GM21381 (cell line): ENCODE measurements at regions not wholly inside any gene's neighbourhood (a gene's known extent, or its start where the extent isn't known, plus 50 kb on each side); places are given as distances from the start of the nearest gene placed in this dataset.
"Not testable (repeated sequence)": the region's sequence is repeated elsewhere in the genome, so short reads cannot be mapped to it uniquely, and the experiment has no call there.

ENCODE experiments used
- ATAC-seq: cut with Tn5 transposase; IDR thresholded peaks from one replicate; pipeline ENCODE4 v1.9.1; 2021; ENCODE audit warnings: mild to moderate bottlenecking, moderate library complexity; ENCODE audit not compliant: unreplicated experiment

- ATAC-seq = no peak
These were observed 1150.1 kb downstream of the STIM2 start for GRCh38 chr4:28010577-28011240.

GRCh38 chr4:28014469-28014868 is 1153.8 kb downstream of the STIM2 start:
- no peak for ATAC-seq

GRCh38 chr4:28015996-28016395 is 1155.4 kb downstream of the STIM2 start:
- ATAC-seq = no peak

GRCh38 chr4:28038253-28038652 is 1177.6 kb downstream of the STIM2 start:
- not testable (repeated sequence) for ATAC-seq

DNA sequence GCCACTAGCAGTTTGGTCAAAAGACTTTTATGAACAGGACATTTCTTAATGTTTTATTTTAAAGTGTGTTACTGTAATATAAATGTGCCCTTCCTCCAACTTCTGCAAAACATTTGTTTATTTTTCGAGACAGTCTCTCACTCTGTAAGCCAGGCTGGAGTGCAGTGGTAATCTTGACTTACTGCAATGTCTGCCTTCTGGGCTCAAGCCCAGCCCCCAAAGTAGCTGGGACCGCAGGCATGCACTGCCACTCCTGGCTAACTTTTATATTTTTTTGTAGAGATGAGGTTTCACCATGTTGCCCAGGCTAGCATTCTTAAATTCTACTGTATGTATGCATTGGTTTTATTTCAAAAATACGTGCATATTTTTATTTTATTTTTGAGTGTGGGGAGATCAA is 1201.9 kb downstream of the STIM2 start:
- ATAC-seq = no peak

DNA sequence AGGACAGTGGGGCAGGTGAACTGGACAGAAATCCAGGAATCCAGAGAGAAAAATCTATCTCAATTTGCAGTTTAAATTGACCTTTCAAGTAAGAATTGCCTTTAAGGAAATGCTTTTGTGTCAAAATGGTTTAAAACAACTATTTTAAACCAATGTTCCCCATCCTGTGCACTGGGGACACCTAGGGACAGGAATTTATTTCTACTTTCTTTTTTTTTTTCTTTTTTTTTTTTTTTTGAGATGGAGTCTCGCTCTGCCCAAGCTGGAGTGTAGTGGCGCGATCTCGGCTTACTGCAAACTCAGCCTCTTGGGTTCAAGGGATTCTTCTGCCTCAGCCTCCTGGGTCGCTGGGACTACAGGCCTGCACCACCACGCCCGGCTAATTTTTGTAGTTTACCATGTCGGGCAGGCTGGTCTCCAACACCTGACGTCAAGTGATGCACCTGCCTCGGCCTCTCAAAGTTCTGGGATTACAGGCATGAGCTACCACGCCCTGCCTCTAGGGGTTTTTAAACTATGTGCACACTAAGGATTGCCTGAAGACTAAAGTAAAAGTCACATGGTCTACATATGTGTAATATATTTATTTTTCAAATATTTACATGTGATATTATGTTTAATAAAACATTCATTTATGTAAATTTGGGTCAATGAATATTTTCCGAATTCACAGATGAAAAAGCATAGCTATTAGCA is 1213.4 kb downstream of the STIM2 start:
- ATAC-seq = no peak

DNA sequence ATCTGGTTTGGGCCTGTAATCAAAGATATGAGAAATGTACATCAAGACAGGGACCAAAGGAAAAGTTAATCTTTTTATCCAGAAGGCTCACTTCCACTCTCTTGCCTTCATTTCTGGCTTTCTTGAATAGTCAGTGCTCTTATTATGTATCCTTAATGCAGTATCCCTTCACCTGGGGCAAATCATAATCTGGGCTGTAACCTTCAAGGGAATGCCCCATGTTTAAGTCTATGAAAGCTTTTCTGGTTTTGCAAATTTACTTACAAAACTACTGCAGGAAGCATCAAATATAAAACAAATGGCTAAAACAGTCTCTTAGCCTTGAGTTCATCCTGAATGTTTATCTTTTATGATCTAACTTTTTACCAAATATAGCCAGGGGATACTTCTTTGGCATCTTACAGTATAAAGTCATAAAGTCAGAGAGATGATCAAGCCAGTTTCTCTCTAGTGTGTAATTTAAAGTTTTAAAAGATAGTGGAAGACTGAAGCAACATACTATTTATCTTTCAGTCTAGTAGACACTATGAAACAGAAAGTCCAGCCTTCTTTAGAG is 1214.8 kb downstream of the STIM2 start:
- ATAC-seq = no peak

DNA sequence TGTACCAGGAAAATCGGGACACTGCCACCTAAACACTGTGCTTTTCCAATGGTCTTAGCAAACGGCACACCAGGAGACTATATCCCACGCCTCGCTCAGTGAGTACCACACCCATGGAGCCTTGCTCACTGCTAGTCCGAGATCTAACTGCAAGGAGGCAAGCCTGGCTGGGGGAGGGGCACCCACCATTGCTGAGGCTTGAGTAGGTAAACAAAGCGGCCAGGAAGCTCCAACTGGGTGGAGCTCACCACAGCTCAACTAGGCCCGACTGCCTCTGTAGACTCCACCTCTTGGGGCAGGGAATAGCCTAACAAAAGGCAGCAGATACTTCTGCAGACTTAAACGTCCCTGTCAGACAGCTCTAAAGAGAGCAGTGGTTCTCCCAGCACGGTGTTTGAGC is 1216.6 kb downstream of the STIM2 start:
- ATAC-seq = not testable (repeated sequence)

DNA sequence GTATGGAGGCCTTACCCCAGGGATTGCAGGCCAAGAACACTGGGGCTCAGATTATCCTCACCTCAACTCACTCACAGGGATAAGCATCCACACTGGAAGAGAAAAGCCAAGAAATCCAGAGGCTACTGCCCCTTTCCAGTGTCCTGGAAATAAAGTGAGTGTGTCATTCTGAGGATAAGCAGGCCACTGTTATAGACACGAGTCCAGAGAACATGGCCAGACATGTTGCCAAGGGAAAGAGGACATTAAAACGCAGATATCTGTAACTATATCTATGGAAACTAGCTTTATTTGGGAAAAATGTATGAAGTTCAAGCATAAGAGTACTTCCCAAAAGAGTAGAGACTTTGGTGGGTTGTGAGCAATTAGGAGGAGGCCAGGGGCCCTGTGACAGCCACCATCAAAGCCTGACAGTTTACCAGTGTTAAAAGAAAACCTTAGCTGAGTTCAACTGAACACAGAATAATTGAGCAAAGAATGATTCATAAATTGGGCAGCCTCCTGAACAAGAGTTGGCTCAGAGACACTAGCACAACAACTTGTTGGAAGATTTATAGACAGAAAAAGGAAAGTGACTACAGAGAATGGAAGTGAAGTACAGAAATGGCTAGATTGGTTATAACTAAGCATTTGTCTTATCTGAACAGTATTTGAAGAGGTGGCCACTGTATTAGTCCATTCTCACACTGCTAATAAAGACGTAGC is 1222.2 kb downstream of the STIM2 start:
- ATAC-seq = no peak

- no peak for ATAC-seq
These were observed 1232.0 kb downstream of the STIM2 start for GRCh38 chr4:28092610-28093009.

DNA sequence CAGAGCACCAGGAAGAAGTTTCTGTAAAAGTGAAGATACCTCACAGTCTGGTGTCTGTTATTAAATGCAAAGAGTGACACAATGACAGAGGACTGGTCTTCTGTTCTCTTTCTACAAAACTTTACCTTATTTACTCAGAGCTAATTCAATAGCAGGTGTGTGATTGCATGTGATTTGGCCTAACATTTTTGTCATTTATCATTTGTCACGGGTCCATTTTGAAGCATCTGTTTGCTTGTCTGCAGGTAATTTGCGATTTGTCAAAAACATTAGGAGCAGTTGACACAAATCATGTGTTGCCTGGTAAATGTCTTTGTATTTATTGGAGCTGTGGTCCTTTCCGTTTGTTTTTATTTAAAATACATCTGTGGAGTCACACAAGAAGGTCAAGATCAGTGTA is 1232.4 kb downstream of the STIM2 start:
- no peak for ATAC-seq

DNA sequence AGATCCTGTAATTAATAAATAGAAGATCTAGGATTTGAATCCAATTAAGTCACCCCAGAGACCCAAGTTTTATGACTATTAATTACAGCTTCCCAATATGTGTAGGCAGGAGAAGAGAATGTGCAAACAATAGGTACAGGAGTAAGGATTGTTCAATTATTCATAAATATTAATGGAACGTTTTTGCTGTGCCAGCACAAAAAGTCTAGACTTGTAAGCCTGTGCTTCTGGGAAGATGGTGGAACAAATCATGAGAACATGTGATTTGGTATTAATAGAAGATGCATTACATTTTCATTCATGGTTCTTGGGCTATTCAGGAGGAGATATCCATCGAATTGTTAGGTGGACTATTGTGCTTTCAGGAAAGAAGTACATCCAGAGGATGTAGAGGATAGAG is 1240.9 kb downstream of the STIM2 start:
- ATAC-seq = no peak

GRCh38 chr4:28105271-28105859 is 1244.7 kb downstream of the STIM2 start:
- ATAC-seq = no peak

GRCh38 chr4:28106155-28106554 is 1245.5 kb downstream of the STIM2 start:
- no peak for ATAC-seq

DNA sequence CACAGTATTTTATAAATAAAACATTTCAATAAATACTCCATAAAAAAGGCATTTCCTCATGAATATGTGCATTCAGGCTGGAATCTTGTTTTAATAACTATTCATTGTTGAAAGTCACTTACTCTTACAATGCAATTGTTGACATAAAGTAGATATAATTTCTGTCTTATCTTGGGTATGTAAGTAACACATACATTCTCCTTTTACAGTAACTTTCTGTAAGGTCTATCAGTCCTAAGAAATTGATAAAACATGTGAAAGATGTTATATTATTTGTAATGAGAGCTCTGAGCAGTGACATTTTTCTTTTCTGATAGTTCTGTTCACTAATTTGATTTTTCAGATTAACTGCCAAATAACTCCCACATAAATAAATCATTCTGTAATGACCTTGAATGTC is 1249.2 kb downstream of the STIM2 start:
- no peak for ATAC-seq

DNA sequence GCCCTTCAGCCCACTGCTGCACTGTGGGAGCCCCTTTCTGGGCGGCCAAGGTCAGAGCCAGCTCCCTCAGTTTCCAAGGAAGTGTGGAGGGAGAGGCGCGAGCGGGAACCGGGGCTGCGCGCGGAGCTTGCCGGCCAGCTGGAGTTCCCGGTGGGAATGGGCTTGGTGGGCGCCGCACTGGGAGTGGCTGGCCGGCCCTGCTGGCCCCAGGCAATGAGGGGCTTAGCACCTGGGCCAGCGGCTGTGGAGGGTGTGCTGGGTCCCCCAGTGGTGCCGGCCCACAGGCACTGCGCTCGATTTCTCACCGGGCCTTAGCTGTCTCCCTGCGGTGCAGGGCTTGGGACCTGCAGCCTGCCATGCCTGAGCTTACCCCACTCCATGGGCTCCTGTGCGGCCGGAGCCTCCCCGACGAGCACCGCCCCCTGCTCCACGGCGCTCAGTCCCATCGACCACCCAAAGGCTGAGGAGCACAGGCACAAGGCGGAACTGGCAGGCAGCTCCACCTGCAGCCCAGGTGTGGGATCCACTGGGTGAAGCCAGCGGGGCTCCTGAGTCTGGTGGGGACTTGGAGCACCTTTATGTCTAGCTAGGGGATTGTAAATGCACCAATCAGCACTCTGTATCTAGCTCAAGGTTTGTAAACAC is 1252.2 kb downstream of the STIM2 start:
- not testable (repeated sequence) for ATAC-seq

GRCh38 chr4:28113586-28113985 is 1252.9 kb downstream of the STIM2 start:
- ATAC-seq = not testable (repeated sequence)

DNA sequence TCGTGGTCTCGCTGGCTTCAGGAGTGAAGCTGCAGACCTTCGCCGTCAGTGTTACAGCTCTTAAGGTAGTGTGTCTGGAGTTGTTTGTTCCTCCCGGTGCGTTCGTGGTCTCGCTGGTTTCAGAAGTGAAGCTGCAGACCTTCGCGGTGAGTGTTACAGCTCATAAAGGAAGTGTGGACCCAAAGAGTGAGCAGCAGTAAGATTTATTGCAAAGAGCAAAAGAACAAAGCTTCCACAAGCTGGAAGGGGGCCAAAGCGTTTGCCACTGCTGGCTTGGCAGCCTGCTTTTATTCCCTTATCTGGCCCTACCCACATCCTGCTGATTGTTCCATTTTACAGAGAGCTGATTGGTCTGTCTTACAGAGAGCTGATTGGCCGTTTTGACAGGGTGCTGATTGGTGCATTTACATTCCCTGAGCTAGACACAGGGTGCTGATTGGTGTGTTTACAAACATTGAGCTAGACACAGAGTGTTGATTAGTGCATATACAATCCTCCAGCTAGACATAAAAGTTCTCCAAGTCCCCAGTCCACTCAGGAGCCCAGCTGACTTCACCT is 1256.0 kb downstream of the STIM2 start:
- ATAC-seq = not testable (repeated sequence)

DNA sequence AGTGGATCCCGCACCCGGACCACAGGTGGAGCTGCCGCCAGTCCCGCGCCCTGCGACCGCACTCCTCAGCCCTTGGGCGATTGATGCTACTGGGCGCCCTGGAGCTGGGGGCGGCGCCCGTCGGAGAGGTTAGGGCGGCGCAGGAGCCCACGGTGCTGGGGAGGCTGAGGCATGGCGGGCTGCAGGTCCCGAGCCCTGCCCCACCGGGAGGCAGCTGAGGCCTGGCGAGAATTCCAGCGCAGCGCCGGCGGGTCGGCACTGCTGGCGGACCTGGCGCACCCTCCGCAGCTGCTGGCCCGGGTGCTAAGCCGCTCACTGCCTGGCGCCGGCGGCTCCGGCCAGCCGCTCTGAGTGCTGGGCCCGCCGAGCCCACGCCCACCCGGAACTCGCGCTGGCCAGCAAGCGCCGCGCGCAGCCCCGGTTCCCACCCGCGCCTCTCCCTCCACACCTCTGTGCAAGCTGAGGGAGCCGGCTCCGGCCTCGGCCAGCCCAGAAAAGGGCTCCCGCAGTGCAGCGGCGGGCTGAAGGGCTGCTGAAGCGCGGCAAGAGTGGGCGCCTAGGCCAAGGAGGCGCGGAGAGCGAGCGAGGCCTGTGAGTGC is 1256.5 kb downstream of the STIM2 start:
- no peak for ATAC-seq

- no peak for ATAC-seq
These were observed 1285.5 kb downstream of the STIM2 start for GRCh38 chr4:28146191-28146590.
